Superior temporal gyrus (tissue), 1 donor: ENCODE measurements at regions not wholly inside any gene's neighbourhood (a gene's known extent, or its start where the extent isn't known, plus 50 kb on each side); places are given as distances from the start of the nearest gene placed in this dataset.
A peak's percentile ranks its signal among the peaks of the same experiment; 100 is the strongest.
"Not testable (repeated sequence)": the region's sequence is repeated elsewhere in the genome, so short reads cannot be mapped to it uniquely, and the experiment has no call there.

ENCODE experiments used
- DNase-seq: peaks from one replicate; pipeline ENCODE4 v3.0.0-alpha.2; 2016; ENCODE audit errors: extremely low spot score

DNA sequence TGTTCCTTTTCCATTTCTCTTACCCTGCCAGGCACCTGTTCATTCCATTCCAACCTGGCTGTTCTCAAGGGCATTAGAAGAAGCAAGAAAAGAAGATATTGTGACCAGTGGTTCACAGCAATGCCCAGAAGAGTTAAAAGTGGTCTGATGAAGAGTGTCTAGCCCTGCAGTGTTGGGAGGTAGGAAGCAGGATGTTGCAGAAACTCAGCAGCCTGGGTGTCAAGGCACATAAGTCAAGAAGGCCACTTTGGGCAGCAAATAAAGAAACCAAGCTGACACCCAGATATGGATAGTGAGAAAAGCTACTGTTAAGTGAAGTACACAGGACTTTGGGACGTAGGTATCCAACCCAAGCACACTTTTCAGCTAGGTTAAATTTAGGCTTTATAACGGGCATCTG is 199.9 kb upstream of the SATB1 start:
- no peak for DNase-seq

DNA sequence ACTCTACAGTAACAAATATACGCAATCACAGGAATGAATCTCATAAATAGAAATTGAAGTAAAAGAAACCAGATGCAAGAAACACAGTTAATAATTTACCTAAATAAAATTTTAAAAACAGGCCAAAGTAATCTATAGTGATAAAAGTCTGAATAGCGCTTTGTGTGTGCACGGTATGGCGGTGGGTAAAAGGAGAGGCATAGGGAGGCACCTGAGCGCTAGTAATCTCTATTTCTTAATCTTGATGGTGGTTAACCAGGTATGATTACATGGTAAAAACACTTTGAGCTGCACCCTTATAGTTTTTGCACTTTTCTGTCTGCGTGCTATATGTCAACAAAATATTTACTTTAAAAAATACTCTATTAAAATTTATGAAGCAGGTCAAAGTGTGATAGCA is 198.1 kb upstream of the SATB1 start:
- no peak for DNase-seq

DNA sequence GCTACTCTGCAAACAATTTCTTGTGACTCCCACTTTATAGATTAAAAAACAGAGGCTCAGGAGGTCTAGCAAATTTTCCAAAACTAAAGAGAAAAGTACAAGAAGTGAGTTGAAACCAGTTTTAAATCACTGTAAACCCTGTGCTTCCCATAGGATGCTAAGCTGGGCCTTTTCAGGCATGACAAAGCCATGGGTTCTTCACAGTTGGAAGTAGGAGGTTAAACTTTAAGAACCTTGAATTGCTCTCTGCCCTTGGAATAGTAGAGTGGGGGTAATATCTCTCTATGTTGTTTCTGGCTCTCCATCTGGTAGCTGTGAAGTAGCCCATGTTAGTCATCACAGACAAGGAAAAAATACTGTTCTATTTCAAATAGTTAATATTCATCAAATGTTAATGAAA is 193.6 kb upstream of the SATB1 start:
- DNase-seq: no peak

DNA sequence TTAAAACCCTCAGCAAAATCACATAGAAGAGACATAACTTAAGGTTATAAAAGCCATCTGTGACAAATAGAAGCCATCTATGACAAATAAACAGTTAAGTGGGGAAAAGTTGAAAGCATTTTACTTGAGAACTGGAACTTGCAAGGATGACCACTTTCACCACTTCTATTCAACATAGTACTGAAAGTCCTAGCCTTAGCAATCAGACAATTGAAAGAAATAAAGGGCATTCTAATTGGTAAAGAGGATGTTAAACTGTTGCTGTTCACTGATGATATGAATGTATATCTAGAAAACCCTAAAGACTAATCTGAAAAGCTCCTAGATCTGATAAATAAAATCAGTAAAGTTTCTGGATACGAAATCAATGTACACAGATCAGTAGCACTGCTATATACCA is 186.9 kb upstream of the SATB1 start:
- DNase-seq: no peak

DNA sequence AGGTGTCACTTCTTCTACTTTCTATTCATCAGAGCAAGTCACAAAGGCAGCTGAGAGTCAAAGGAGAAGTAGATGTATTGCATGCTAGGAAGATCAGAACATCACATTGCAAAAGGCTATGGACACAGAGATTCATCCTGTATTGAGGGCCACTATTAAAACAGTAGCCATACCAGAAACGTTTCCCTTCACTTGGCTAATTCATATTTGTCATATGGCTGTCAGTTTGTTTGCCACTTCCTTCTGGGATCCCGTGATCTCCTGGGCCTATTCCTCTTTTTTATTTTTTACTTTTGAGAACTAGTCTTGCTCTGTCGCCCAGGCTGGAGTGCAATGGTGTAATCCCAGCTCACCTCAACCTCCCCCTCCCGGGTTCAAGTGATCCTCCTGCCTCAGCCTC is 184.0 kb upstream of the SATB1 start:
- no peak for DNase-seq

DNA sequence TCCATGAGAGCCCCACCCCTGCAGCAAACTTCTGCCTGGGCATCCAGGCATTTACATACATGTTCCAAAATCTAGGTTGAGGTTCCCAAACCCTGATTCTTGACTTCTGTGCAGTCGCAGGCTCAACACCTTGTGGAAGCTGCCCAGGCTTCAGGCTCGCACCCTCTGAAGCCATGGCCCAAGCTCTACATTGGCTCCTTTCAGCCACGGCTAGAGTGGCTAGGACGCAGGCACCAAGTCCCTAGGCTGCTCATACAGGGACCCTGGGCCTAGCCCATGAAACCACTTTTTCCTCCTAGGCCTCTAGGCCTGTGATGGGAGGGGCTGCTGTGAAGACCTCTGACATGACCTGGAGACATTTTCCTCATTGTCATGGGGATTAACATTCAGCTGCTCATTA is 172.8 kb upstream of the SATB1 start:
- DNase-seq: no peak

DNA sequence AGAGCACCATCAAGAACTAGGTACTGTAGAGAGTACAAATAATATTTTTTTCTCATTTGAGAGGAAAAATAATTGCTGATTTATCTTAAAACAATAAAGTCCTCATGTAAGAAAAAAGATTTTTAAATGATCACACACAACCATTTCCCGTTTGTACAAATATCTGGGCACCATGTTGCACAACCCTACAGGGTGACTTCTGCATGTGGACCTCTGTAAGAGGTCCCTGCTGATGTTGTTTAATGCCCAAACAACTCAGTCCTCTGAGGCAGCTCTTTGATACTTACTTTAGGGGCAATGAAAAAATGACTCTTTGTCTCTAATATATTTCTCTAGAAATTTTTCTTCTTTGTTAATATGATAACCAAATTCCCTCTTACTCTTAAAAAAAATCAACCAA is 168.1 kb upstream of the SATB1 start:
- no peak for DNase-seq

DNA sequence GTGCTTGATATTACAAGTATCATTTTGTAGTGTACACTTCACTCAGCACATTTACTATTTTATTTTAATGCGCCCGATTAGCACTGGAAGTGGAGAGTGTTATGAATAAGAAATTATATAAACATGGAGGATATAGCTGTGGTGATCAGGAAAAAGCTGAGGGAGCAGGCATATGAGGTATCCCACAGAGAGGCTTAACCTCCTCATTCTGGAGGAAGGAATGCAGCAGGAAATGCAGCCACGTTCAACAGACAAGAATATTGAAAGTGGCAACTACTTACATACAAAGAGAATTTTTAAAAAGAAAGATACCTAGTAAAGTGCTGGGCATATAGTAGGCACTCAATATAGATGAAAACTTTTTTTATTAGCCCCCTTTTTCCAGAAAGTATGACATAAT is 166.0 kb upstream of the SATB1 start:
- DNase-seq: no peak

DNA sequence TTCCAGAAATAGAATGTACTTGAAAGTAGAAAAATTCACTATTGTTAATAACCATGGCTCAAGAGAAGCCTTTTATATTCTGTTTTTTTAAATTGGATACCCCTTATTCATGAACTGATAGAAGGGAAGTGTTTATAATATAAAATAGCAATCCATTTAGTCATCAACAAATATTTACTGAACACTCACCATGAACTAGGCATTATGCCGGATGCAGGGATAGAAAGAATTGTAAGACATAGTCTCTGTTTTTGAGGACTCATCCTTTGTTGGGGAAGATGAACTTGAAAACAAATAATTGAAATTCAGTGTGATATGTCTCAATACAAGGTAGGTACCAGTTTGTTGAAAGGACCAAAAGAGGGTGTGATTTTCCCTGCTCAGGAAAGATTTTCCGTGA is 160.9 kb upstream of the SATB1 start:
- DNase-seq: no peak

DNA sequence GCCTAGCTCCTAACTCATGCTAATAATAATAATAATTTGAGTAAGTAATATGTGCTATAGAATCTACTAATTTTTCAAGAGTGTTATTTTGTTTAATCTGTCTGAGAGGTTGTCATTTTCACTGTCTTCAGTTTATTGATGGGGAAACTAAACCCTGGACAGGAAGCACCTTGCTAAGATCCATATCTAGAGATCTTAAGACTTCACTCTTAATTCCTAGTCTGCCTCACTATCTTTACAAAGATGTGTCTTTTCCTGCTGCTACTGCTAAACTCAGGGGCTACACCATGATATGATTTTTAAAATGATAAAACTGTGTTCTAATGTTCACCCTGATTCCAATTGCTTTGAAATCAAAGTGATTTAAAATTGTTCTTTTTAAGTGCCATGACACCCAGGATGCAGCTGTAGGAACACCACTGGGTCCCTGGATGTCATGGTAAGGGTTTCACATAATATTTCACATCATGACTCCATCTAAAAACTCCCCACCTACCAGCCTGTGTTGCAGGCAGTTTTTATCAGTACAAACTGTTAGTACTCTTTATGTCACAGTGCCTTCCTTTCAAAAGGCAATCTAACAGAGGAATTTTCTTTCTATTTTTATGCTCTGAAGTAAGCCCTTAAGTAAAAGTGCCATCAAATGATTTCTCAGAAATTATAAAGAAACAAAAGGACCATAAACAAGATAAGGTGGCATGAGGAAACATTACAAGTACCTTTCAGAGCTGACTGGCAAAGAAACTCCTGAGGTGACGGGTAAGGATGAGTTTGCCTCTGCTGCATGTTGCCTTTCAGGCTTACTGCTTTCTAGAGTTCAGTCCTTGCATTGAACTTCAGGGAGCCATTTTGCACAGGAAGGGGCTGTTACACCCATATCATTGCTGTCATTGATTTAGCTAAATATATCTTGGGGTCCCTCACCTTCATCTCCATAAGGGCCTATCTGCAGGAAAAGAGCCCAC is 160.1 kb upstream of the SATB1 start:
- DNase-seq: no peak

DNA sequence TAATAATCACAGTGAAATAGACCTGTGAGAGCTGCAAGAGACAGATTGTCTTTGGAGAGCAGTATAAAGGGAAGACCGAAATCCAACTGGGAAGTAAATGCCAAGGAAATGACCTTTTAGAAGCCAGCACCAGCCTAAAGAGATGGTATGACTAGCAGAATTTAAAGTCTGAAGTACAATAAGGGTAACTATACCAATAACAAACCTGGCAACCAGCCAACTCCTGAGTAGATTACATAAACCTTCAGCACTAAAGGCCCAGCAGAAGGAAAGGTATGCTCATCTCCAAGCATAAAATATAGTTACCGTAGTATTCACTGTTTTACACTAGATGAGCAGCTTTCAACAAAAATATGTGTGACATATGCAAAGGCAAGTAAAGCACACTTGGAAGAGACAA is 155.1 kb upstream of the SATB1 start:
- no peak for DNase-seq

DNA sequence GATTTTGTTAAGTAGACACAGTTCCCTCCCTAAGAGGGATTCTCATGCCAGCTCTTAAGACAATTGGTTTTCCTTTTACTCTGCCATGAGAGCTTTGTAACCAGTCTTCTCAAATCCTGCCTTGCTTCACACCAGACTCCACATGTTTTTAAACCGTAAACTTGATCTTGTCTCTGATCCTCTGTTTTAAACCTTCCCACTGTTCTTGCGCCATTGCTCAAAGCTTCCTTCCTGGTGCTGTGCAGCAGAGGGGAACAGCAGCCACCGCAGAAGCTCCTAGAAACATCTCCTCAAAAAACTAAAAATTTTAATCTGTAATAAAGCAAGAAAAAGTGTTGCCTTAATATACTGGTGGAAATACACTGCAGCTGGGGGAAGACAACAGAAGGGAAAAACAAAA is 154.5 kb upstream of the SATB1 start:
- no peak for DNase-seq

DNA sequence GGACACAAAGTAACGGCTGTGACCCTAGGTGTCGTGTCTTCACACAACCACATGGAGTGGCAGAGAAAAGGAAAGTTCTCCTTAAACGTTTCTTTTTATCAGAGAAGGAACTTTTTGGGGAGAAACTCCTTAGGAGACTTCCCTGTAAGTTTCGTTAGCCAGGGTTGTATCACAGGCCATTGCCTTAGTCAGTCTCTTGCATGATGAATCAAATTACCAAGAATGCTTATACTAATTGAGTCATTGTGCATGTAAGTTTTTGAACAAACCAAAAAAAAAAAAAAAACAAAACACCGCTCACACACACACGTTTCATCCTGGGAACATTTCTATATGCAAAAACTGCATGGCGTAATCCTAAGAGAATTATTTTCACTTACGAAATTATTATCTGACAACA is 150.4 kb upstream of the SATB1 start:
- no peak for DNase-seq

DNA sequence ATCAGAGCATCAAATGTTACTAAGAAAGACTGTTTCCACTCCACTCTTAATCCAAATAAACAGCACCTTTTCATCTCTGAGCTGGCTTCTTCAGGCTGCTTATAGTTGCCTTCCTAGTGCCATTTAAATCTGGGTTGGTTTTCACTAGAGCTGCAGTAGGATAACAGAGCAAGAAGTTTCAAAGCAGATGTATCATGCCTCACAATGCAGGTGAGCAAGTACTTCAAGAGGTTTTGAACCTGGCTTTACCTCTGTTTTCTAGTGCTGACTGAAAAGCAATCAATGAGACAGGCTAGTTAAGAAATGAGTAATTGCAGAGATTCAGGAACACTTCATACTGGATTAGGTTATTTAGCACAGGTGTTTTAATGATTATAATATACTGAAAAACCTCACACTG is 147.7 kb upstream of the SATB1 start:
- no peak for DNase-seq

DNA sequence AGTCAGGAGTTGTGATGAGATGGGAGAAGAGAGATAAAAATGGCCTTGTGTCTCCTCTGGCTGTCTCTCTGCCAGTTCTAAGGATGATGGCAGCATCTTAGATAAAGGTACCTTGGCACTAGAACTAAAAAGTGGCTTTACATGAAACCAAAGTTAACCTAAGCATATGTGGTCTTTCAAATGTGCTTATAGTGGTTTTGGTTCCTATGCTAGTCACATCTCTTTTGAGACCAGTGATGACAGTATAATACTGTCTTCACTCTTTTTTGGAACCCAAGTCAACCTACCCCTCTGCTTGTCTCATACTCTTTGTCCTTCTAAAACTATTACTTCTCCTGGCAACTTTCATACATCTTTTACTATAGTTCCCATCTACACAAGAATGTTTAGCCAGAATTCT is 142.2 kb upstream of the SATB1 start:
- no peak for DNase-seq

DNA sequence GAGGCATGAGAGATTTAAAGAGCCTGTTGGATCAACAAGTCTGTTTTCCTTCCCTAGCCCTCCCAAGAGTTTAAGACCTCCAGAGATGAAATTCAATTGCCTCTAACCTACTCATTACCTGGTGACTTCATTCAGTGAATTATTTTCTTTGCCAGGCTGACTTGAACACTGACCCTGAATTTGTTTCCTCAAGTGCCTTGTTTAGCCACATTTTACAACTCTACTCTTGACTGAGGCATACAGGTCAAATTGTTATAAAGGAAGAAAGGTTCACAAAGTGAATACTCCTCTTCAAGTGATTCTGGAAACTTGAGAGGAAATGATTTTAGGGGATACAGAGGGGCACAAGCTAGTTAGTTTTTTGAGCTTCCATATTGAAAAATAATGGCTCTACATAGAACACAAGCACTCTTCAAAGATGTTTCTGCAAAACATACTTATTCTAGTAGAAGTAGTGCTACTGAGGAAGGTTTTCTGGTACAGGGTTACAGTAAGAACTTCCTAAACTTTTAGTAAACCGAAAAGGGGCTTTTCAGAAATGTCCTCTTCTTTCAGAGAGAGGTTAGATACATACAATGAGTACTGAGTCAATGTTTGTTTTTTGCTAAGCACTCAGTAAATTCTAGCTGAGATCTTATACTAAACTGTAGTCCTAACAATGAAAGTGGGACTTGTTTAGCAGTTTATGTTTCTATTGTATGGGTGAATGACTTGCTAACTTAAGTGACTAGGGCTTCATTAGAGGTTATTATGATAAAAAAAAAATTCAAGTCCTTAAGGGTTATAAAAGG is 137.4 kb upstream of the SATB1 start:
- no peak for DNase-seq

DNA sequence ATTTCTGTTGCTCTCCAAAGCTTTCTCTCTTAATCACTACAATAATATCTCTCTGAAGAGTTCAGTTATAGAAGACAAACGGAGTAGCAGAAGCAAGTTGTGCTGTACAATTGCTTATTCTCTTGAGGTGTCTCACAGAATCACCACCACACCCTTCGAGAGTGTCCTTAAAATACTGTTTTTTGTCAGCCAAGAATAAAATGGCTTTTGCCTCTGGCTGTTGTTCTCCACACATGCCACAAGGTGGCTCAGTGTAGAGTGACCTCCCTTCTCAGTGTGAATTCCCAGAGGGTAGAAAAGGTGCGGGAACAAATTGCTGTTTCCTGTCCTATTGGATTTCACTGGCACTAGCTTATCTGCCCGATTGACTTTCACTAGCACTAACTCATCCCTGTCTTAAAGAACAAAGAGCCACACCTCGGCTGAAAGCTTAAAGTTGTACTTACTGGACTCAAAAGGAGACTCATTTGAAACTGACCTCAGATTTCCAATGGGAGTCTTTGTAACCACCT is 134.2 kb upstream of the SATB1 start:
- peak; percentile 33 for DNase-seq

DNA sequence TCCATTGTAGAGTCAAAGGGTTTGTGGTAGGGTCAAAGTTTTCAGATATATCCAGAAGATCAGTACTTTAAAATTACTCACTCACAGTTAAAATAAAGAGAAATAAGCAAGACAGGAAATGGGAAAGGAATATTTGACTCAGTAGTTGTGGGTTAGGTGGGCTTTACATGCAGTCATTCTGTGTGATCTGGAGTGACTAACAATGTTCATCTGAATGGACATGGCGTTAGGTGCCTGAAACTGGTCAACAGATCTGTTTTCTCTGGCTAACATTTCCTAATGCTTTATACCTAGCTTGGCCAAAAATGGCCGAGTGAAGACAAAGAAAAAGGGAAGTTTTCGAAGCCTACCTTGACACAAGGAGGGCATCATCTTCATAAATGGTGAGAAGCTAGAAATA is 133.4 kb upstream of the SATB1 start:
- DNase-seq: no peak

DNA sequence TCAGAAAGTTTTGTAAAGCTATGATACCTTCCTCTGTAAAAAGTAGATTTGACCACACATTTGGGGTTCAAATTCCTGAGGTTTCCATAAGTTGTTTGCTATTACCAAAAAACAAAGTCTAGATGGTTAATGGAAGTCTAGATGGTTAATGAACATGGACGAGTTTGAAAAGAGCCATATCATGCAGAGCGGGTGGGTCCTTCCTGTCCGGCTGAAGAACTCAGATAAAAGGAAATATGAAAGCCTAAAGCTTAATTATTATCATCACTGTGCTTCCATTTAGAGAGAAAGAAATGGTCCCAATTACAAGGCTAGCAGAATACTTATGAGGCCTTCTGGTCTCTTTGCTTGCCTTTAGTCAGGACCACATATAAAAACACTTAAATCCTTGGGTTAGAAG is 132.1 kb upstream of the SATB1 start:
- no peak for DNase-seq

DNA sequence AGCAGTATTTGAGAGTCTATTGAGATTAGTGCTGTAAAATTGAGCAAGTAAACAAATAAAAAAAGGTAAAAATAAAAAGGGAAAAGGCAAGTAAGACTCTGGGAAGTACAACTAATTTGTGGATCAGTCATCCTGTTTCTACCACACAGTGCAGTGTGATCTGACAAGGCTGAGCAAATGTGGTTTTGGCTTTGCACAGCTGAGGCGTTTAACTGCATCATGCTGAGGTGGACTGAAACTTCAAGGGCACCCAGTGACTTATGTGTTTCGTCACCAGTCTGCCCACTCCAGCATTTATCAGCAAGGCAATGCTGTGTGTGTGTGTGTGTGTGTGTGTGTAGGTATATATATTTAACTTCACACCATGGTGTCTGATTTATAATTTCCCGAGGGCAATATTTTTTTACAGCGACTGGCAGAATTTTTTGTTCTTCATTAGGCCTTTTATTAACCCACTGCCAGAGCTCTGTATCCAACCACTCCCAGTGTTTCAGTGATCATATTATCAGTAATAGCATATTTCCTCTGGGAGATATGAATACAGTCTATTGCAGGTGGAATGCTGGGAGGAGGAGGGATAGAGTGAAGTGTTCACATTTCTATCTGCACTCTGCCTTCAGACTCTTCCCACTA is 131.5 kb upstream of the SATB1 start:
- no peak for DNase-seq

DNA sequence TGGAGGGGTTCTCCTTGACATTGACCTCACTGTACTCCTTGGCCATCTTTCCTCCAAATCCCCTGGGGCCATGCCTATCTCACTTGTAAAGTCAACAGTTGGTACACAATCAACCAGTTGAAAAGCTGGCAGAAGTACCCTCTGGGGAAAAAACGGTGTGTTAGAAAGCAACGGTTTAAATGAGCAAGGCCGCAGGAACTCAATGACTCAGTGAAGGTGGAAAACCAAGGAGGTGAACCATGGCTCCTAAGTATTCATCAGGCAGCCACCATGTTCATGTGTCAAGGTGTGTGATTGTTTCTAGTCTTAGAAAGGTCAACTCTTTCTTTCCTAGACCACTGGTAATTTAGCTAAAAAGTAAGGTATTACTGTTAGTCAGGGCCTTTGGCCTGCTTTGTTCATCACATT is 130.9 kb upstream of the SATB1 start:
- DNase-seq: no peak

DNA sequence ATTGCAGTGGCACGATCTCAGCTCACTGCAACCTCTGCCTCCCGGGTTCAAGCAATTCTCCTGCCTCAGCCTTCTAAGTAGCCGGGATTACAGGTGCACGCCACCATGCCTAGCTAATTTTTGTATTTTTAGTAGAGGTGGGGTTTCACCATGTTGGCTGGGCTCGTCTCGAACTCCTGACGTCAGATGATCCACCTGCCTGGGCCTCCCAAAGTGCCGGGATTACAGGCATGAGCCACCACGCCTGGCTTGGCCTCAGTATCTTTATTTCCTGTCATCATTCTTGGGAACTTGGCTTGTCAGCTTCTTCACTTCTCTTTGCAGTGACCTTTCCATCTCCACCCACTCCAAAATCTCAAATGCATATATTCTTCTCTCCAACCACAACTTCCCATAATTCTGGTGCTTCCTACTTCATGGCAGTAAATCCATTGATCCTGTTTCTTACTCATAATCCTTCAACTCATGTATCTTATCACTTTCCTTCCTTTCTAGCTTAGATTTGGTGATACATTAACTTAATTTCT is 127.5 kb upstream of the SATB1 start:
- not testable (repeated sequence) for DNase-seq
